BJ (cell line): ENCODE measurements at regions not wholly inside any gene's neighbourhood (a gene's known extent, or its start where the extent isn't known, plus 50 kb on each side); places are given as distances from the start of the nearest gene placed in this dataset.
"Not testable (repeated sequence)": the region's sequence is repeated elsewhere in the genome, so short reads cannot be mapped to it uniquely, and the experiment has no call there.

Experiments
- CTCF ChIA-PET: fragments of 350-600 bp; formaldehyde crosslinking; extraction: SDS; loops from one replicate; lab custom pipeline; 2021; ENCODE audit warnings: antibody characterized with exemption, inconsistent platforms; lab: Yijun Ruan, JAX
- POLR2A ChIA-PET: fragments of 300-600 bp; sonication (Branson Sonifier 250); formaldehyde crosslinking; extraction: SDS; loops from one replicate; lab custom pipeline; 2021; ENCODE audit warnings: antibody characterized with exemption; lab: Charles Lee
- DNase-seq: peaks from one replicate; pipeline ENCODE4 v3.0.0-alpha.2; 2011; ENCODE audit warnings: low read depth
- H3K27me3 ChIP-seq: 2 replicates; pipeline ENCODE4 v1.6.0; 2011; ENCODE audit warnings: low read length; ENCODE audit not compliant: control insufficient read depth, insufficient read depth
- H3K36me3 ChIP-seq: 2 replicates; pipeline ENCODE4 v1.5.1; 2011; ENCODE audit warnings: low read length; ENCODE audit not compliant: control insufficient read depth, insufficient read depth
- H3K4me3 ChIP-seq: 2 replicates; pipeline ENCODE4 v1.5.1; 2011; ENCODE audit warnings: low read depth, mild to moderate bottlenecking, control low read depth, low read length
- CTCF ChIP-seq: IDR thresholded peaks from 2 replicates; pipeline ENCODE4 v1.5.1; 2011; ENCODE audit warnings: low read depth, mild to moderate bottlenecking, control low read depth, inconsistent platforms, low read length, moderate library complexity; ENCODE audit not compliant: insufficient read depth

- Histone ChIP-seq H3K27me3 (no peaks in the 10 kb centered on the region), H3K36me3 (no peaks in the 10 kb centered on the region), H3K4me3 (no peak overlapping the region)
- ChIA-PET POLR2A (no interaction called here), CTCF (no interaction called here)
- no peak for TF ChIP-seq CTCF
- no peak for DNase-seq
These were observed 176.4 kb upstream of the CCNG1 start for GRCh38 chr5:163260961-163261360.

- no peak overlapping the region for H3K4me3 ChIP-seq
- CTCF ChIA-PET = no interaction called here
- TF ChIP-seq CTCF = no peak
These were observed 175.6 kb upstream of the CCNG1 start for GRCh38 chr5:163261647-163262269.

GRCh38 chr5:163266249-163266648 is 171.1 kb upstream of the CCNG1 start:
- DNase-seq, H3K36me3 ChIP-seq, H3K27me3 ChIP-seq, CTCF ChIA-PET, H3K4me3 ChIP-seq, POLR2A ChIA-PET: not testable (repeated sequence)

More at GRCh38 chr5:163261647-163262269, 175.6 kb upstream of the CCNG1 start:
- POLR2A ChIA-PET = no interaction called here
- DNase-seq = no peak
- Histone ChIP-seq H3K27me3 (no peaks in the 10 kb centered on the region), H3K36me3 (no peaks in the 10 kb centered on the region)

GRCh38 chr5:163269624-163270023 is 167.8 kb upstream of the CCNG1 start:
- no peak for DNase-seq
- Histone ChIP-seq H3K27me3 (no peaks in the 10 kb centered on the region), H3K4me3 (no peak overlapping the region), H3K36me3 (no peaks in the 10 kb centered on the region)
- TF ChIP-seq CTCF = no peak
- POLR2A ChIA-PET = no interaction called here
- CTCF ChIA-PET = no interaction called here

GRCh38 chr5:163276466-163276865 is 160.9 kb upstream of the CCNG1 start:
- Histone ChIP-seq H3K4me3 (no peak overlapping the region), H3K27me3 (no peaks in the 10 kb centered on the region), H3K36me3 (no peaks in the 10 kb centered on the region)
- CTCF ChIA-PET = no interaction called here
- DNase-seq = no peak
- POLR2A ChIA-PET = no interaction called here
- TF ChIP-seq CTCF = no peak

GRCh38 chr5:163280897-163281296 is 156.5 kb upstream of the CCNG1 start:
- H3K4me3 ChIP-seq, DNase-seq, CTCF ChIA-PET, POLR2A ChIA-PET, H3K36me3 ChIP-seq, H3K27me3 ChIP-seq: not testable (repeated sequence)
